ENCODE measurements at regions not wholly inside any gene's neighbourhood (a gene's known extent, or its start where the extent isn't known, plus 50 kb on each side); places are given as distances from the start of the nearest gene placed in this dataset.

- peaks cover 0 to 7% of the 10 kb centered on the region in 2 donors for H3K9me3 Mint-ChIP-seq
- peaks cover 0 to 13% of the 10 kb centered on the region in 2 donors for H3K36me3 Mint-ChIP-seq
- no peak for DNase-seq (ENCODE audit: low spot score in 2 of 2)
- no peak overlapping the region for H3K27ac Mint-ChIP-seq
- no peak for ATAC-seq
These were observed 78.9 kb downstream of the RHOU start for GRCh38 chr1:228814176-228814575.

- Mint-ChIP-seq H3K9me3 (no peaks in the 10 kb centered on the region), H3K36me3 (no peaks in the 10 kb centered on the region), H3K27ac (no peak overlapping the region)
- DNase-seq (ENCODE audit: low spot score in 2 of 2) (no peak), ATAC-seq (no peak)
These were observed 83.0 kb downstream of the RHOU start for GRCh38 chr1:228818296-228818695.

- Mint-ChIP-seq H3K36me3 (no peaks in the 10 kb centered on the region), H3K27ac (no peak overlapping the region), H3K9me3 (no peaks in the 10 kb centered on the region)
- no peak for ATAC-seq
- DNase-seq (ENCODE audit: low spot score in 2 of 2): no peak
These were observed 83.8 kb downstream of the RHOU start for GRCh38 chr1:228818928-228819630.

GRCh38 chr1:228821252-228821651, 86.0 kb downstream of the RHOU start:
- no peaks in the 10 kb centered on the region for H3K36me3 Mint-ChIP-seq
- no peak overlapping the region for H3K27ac Mint-ChIP-seq
- no peak for ATAC-seq
- no peaks in the 10 kb centered on the region for H3K9me3 Mint-ChIP-seq
- DNase-seq (ENCODE audit: low spot score in 2 of 2): no peak

GRCh38 chr1:228823200-228823599, 87.9 kb downstream of the RHOU start:
- H3K27ac Mint-ChIP-seq: no peak overlapping the region
- DNase-seq (ENCODE audit: low spot score in 2 of 2) (no peak), ATAC-seq (no peak)
- no peaks in the 10 kb centered on the region for H3K36me3 Mint-ChIP-seq
- H3K9me3 Mint-ChIP-seq: no peaks in the 10 kb centered on the region

- no peak for DNase-seq (ENCODE audit: low spot score in 2 of 2)
- no peak for ATAC-seq
- H3K36me3 Mint-ChIP-seq: no peaks in the 10 kb centered on the region
- H3K9me3 Mint-ChIP-seq: no peaks in the 10 kb centered on the region
- H3K27ac Mint-ChIP-seq: no peak overlapping the region
These were observed 89.1 kb downstream of the RHOU start for GRCh38 chr1:228824366-228824765.

- Mint-ChIP-seq H3K27ac (no peak overlapping the region), H3K36me3 (no peaks in the 10 kb centered on the region), H3K9me3 (no peaks in the 10 kb centered on the region)
- no peak for ATAC-seq
- no peak for DNase-seq (ENCODE audit: low spot score in 2 of 2)
These were observed 89.8 kb downstream of the RHOU start for GRCh38 chr1:228825041-228825440.

GRCh38 chr1:228825840-228826484, 90.7 kb downstream of the RHOU start:
- peak in 1 of 2 donors; percentile 20 for ATAC-seq
- no peak for DNase-seq (ENCODE audit: low spot score in 2 of 2)
- Mint-ChIP-seq H3K27ac (peak overlapping the region in 1 of 2 donors; percentile 67), H3K9me3 (no peaks in the 10 kb centered on the region), H3K36me3 (no peaks in the 10 kb centered on the region)

- H3K9me3 Mint-ChIP-seq: no peaks in the 10 kb centered on the region
- H3K27ac Mint-ChIP-seq: peak overlapping the region; percentile 67 to 84
- peak; percentile 39 to 70 for ATAC-seq
These were observed 91.7 kb downstream of the RHOU start for GRCh38 chr1:228827019-228827418.

GRCh38 chr1:228828151-228828550, 92.9 kb downstream of the RHOU start:
- H3K36me3 Mint-ChIP-seq: no peaks in the 10 kb centered on the region
- no peak for DNase-seq (ENCODE audit: low spot score in 2 of 2)

More at GRCh38 chr1:228827019-228827418, 91.7 kb downstream of the RHOU start:
- no peak for DNase-seq (ENCODE audit: low spot score in 2 of 2)
- no peaks in the 10 kb centered on the region for H3K36me3 Mint-ChIP-seq

GRCh38 chr1:228830185-228830953, 95.1 kb downstream of the RHOU start:
- Mint-ChIP-seq H3K36me3 (no peaks in the 10 kb centered on the region), H3K27ac (no peak overlapping the region), H3K9me3 (no peaks in the 10 kb centered on the region)
- DNase-seq (ENCODE audit: low spot score in 2 of 2) (no peak), ATAC-seq (no peak)

More at GRCh38 chr1:228828151-228828550, 92.9 kb downstream of the RHOU start:
- no peak for ATAC-seq
- no peaks in the 10 kb centered on the region for H3K9me3 Mint-ChIP-seq
- no peak overlapping the region for H3K27ac Mint-ChIP-seq

GRCh38 chr1:228830954-228831481, 95.7 kb downstream of the RHOU start:
- Mint-ChIP-seq H3K27ac (no peak overlapping the region), H3K9me3 (no peaks in the 10 kb centered on the region), H3K36me3 (no peaks in the 10 kb centered on the region)
- DNase-seq (ENCODE audit: low spot score in 2 of 2): no peak
- ATAC-seq: peak; percentile 70 to 87

GRCh38 chr1:228833911-228834688, 98.8 kb downstream of the RHOU start:
- peak in 1 of 2 donors; percentile 37 for ATAC-seq
- Mint-ChIP-seq H3K9me3 (no peaks in the 10 kb centered on the region), H3K36me3 (no peaks in the 10 kb centered on the region), H3K27ac (no peak overlapping the region)
- DNase-seq (ENCODE audit: low spot score in 2 of 2): no peak

- Mint-ChIP-seq H3K27ac (no peak overlapping the region), H3K9me3 (no peaks in the 10 kb centered on the region), H3K36me3 (no peaks in the 10 kb centered on the region)
- ATAC-seq (no peak), DNase-seq (ENCODE audit: low spot score in 2 of 2) (no peak)
These were observed 100.2 kb downstream of the RHOU start for GRCh38 chr1:228835456-228835855.

- H3K36me3 Mint-ChIP-seq: no peaks in the 10 kb centered on the region
- H3K9me3 Mint-ChIP-seq: no peaks in the 10 kb centered on the region
- H3K27ac Mint-ChIP-seq: no peak overlapping the region
- DNase-seq (ENCODE audit: low spot score in 2 of 2) (no peak), ATAC-seq (no peak)
These were observed 100.6 kb downstream of the RHOU start for GRCh38 chr1:228835911-228836310.

- ATAC-seq (no peak), DNase-seq (ENCODE audit: low spot score in 2 of 2) (no peak)
- H3K27ac Mint-ChIP-seq: no peak overlapping the region
- no peaks in the 10 kb centered on the region for H3K36me3 Mint-ChIP-seq
- H3K9me3 Mint-ChIP-seq: no peaks in the 10 kb centered on the region
These were observed 101.1 kb downstream of the RHOU start for GRCh38 chr1:228836427-228836826.

Measured in activated naive CD4-positive, alpha-beta T cell treated with anti-CD3 and anti-CD28 coated beads, Interleukin-2, amount 50 U/mL, for 72 hours (primary cell).